ENCODE measurements at regions not wholly inside any gene's neighbourhood (a gene's known extent, or its start where the extent isn't known, plus 50 kb on each side); places are given as distances from the start of the nearest gene placed in this dataset.

DNA sequence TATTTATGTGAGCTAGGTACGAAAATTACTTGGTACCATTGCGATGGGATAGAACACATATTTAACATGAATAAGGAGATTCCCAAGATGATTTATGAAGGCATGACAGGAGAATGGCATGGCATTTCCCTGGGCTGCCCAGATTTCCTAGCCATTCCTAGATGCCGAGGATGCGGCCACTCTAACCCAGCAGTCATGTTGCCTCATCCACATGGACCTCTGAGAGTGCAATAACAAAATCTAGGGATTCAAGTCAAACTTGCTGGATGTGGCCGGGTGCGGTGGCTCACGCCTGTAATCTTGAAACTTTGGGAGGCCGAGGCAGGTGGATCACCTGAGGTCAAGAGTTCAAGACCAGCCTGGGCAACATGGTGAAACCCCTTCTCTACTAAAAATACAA, 110.8 kb upstream of the ARL4C start:
- Histone ChIP-seq H4K20me1 (replicated peaks in 1 of 2; ENCODE audit: control insufficient read depth in 1 of 2, insufficient read depth in 2 of 2, low read length in 2 of 2) (no peaks in the 10 kb centered on the region), H3K14ac (ENCODE audit: insufficient read length) (no peak overlapping the region), H2AK5ac (ENCODE audit: low read depth, low read length) (no peak overlapping the region), H3K27ac (ENCODE audit: low read depth, low read length) (no peak overlapping the region), H3K56ac (replicated peaks; ENCODE audit: insufficient read length, low read depth, low read length) (no peak overlapping the region), H3K36me3 (ENCODE audit: control insufficient read depth in 2 of 4, insufficient read depth in 4 of 4, low read length in 3 of 4) (no peaks in the 10 kb centered on the region), H2BK15ac (ENCODE audit: low read length) (no peak overlapping the region), H3K9me3 (ENCODE audit: insufficient read depth in 2 of 2, low read depth in 1 of 2, low read length in 1 of 2) (no peaks in the 10 kb centered on the region; a peak in 1 of 4 replicates), H3K79me2 (ENCODE audit: control insufficient read depth in 1 of 2, insufficient read depth in 2 of 2, low read length in 2 of 2) (no peaks in the 10 kb centered on the region), H4K91ac (replicated peaks; ENCODE audit: insufficient read length, low read length) (no peak overlapping the region), H2BK12ac (ENCODE audit: low read depth, low read length) (no peak overlapping the region), H3K4me2 (ENCODE audit: insufficient read depth in 1 of 2, low read depth in 2 of 2, low read length in 2 of 2) (no peak overlapping the region), H4K5ac (ENCODE audit: insufficient read length, low read depth, low read length) (no peak overlapping the region), H2BK120ac (replicated peaks; ENCODE audit: low read depth, low read length) (no peak overlapping the region), H2AFZ (ENCODE audit: low read length) (no peak overlapping the region), H3K9ac (replicated peaks in 1 of 4; ENCODE audit: extremely low read depth in 1 of 4, low read depth in 3 of 4, low read length in 3 of 4) (no peak overlapping the region), H3K4me1 (replicated peaks in 1 of 4; ENCODE audit: control insufficient read depth in 3 of 4, insufficient read depth in 4 of 4, low read length in 3 of 4) (no peaks in the 10 kb centered on the region; a peak in 1 of 7 replicates), H2BK5ac (ENCODE audit: low read depth, low read length) (no peak overlapping the region), H2BK20ac (ENCODE audit: low read length) (no peak overlapping the region), H3K4me3 (ENCODE audit: extremely low read depth in 1 of 4, insufficient read depth in 2 of 4, low read depth in 3 of 4, low read length in 4 of 4) (no peak overlapping the region), H4K8ac (ENCODE audit: extremely low read depth, insufficient read depth, low read length) (no peak overlapping the region), H3K18ac (ENCODE audit: extremely low read depth, low read length) (no peak overlapping the region), H3K23ac (ENCODE audit: insufficient read length) (no peak overlapping the region), H3K27me3 (replicated peaks in 1 of 4; ENCODE audit: control insufficient read depth in 3 of 4, extremely low read depth in 1 of 4, insufficient read depth in 3 of 4, low read length in 3 of 4) (no peaks in the 10 kb centered on the region), H3K79me1 (ENCODE audit: low read depth, low read length) (no peaks in the 10 kb centered on the region), H3K4ac (replicated peaks; ENCODE audit: insufficient read length, low read depth, low read length) (no peak overlapping the region), H3K23me2 (ENCODE audit: low read depth, low read length) (no peaks in the 10 kb centered on the region)
- POLR2A ChIA-PET (ENCODE audit: partially characterized antibody) = no interaction called here
- CTCF ChIA-PET (ENCODE audit: partially characterized antibody) = interaction anchor here (0.7 kb wide), 1 partner anchor 528 kb away, joined by 3 read pairs; no protein-coding TSS in a partner anchor
- 79% methylated on average over 7 of the region's 8 CpGs; no CpG with 5 or more reads in 1 of the 2 experiments for WGBS, 2 experiments (ENCODE audit: extremely low coverage in 1 of 2, insufficient coverage in 1 of 2, insufficient read length in 1 of 2, insufficient replicate concordance in 2 of 2, low coverage in 1 of 2, low lambda C conversion rate in 2 of 2, missing lambda C conversion rate in 1 of 2)
- DNase-seq (ENCODE audit: low read depth in 1 of 2, low spot score in 2 of 2) (no peak), FAIRE-seq (no peak)
- no peak for TF ChIP-seq SIN3A (conservative IDR thresholded peaks at IDR 0.05 in 1 of 2, IDR thresholded peaks at IDR 0.05 in 1 of 2; ENCODE audit: low read depth in 1 of 2, low read length in 2 of 2)
